ENCODE measurements at regions not wholly inside any gene's neighbourhood (a gene's known extent, or its start where the extent isn't known, plus 50 kb on each side); places are given as distances from the start of the nearest gene placed in this dataset.
"Not testable (repeated sequence)": the region's sequence is repeated elsewhere in the genome, so short reads cannot be mapped to it uniquely, and the experiment has no call there.

DNA sequence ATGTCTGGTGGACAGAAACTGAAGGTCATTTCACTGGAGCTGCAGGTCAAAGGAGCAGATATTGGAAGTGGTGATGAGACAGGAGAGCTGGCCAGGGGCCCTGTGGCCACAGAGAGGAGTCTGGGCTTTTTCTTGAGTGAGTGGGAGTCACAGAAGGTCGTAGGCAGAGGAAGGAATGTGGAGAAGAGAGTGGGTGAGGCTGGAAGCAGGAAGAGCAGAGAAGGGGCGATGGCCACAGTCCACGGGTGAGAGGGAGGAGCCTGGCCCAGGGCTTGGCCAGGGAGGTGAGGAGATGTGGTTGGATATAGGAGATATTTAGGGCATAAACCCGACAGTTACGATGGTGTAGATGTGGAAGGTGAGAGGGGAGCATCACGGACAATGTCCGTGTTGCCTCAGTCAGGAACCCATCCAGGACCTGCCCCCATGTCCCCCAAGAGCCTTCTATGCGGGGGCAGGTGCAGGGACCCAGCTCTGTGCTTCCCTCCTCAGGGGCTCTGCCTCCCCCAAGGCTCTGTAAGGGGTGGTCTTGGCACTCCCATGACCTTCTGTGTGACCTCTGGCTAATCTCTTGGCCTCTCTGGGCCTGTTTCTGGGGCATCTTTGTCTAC is 150.5 kb upstream of the PTPN1 start:
- TF ChIP-seq GATA1 (IDR thresholded peaks at IDR 0.05; ENCODE audit: low read depth, low read length): no peak
- TF ChIP-seq POLR2A (IDR thresholded peaks at IDR 0.05; ENCODE audit: low read length): no peak
- DNase-seq: no peak

DNA sequence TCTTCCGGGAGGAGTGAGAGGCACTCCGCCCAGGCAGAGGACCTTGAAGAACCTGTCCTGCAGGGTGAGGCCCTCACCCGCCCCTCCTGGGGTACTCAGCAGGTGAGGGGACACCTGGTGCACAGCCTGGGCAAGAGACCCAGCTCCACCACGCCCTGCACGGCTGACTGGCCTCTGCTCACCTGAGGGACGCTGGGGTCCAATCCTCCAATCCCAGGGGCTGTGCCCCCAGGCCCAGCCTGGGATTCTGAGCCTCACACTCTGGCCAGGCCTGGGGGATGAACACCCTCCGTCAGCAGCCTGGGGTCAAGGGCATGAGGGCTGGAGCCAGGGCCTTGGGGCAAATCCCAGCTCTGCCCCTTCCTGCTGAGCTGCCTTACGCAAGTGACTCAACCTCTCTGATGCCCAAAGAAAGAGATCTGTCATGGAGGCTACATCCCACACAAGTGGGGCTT is 149.9 kb upstream of the PTPN1 start:
- TF ChIP-seq GATA1 (IDR thresholded peaks at IDR 0.05; ENCODE audit: low read depth, low read length): no peak
- TF ChIP-seq POLR2A (IDR thresholded peaks at IDR 0.05; ENCODE audit: low read length): no peak
- no peak for DNase-seq

DNA sequence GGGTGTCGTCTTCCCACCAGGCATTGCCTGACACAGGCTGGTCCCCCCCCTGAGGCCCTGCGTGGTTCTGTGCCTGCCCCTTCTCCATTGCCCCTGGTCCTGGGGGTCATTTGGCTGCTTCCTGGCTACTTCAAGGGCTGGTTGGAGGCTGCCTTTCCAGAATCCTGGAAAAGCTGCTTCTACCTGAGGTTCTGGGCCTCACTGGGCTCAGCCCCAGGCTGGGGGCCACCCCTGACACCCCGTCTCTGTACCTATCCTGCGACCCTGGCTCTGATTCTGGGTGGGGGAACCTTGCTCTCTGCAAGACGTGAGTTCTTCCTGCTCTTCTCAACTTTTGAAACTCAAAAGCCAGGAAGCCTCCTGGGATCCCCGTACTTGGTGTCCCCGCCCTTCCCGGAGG is 149.3 kb upstream of the PTPN1 start:
- DNase-seq: no peak
- no peak for TF ChIP-seq POLR2A (IDR thresholded peaks at IDR 0.05; ENCODE audit: low read length)
- no peak for TF ChIP-seq GATA1 (IDR thresholded peaks at IDR 0.05; ENCODE audit: low read depth, low read length)

DNA sequence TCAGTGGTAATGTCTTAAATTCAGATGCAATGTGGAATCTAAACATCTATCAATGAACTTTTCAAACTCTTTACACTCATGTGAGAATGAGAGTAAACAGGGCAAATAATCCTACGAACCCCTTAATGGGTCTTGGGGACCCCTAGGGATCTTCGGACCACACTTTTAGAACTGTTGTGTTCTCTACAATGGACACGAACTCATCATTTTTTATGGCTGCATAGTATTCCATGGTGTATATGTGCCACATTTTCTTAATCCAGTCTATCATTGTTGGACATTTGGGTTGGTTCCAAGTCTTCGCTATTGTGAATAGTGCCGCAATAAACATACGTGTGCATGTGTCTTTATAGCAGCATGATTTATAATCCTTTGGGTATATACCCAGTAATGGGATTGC is 148.0 kb upstream of the PTPN1 start:
- DNase-seq: not testable (repeated sequence)

DNA sequence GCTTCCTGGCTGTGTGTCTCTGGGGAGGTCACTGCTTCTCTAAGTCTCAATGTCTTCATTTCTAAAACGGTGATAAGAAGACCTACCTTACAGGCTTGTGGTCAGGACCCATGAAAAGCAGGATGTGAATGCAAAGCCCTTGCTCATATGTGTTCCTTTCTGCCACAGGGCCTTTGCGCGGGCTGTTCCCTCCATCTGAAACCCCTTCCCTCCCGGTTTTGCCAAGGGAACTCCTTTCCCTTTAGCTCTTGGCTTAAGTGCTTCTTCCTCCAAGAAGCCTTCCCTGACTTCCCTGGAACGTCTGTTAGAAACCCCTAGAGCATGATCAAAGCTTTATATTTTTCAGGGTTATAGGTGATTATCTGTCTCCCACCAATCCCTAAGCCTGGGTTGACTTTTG is 147.2 kb upstream of the PTPN1 start:
- no peak for TF ChIP-seq POLR2A (IDR thresholded peaks at IDR 0.05; ENCODE audit: low read length)
- no peak for TF ChIP-seq GATA1 (IDR thresholded peaks at IDR 0.05; ENCODE audit: low read depth, low read length)

DNA sequence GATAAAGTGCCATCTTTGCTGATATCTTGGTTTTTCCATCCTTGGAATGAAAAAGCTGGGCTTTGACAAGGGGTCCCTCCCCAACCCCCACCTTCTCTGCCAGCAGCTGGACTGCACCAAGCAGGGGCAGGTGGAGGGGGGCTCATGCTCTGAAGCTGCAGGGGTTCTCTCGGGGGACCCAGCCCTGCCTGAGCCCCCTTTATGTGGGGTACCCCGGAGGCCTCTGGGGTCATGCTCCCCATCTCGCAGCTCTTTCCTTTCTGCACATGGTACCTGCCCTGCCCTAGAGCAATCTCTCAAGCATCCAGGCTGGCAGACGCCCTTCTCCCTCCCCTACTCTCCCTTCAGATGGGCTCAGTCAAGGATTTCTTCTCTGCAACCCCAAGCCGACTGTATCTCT is 146.7 kb upstream of the PTPN1 start:
- TF ChIP-seq POLR2A (IDR thresholded peaks at IDR 0.05; ENCODE audit: low read length) (no peak), GATA1 (IDR thresholded peaks at IDR 0.05; ENCODE audit: low read depth, low read length) (no peak)
- DNase-seq: no peak

More for the DNA sequence above, 147.2 kb upstream of the PTPN1 start:
- DNase-seq: no peak

DNA sequence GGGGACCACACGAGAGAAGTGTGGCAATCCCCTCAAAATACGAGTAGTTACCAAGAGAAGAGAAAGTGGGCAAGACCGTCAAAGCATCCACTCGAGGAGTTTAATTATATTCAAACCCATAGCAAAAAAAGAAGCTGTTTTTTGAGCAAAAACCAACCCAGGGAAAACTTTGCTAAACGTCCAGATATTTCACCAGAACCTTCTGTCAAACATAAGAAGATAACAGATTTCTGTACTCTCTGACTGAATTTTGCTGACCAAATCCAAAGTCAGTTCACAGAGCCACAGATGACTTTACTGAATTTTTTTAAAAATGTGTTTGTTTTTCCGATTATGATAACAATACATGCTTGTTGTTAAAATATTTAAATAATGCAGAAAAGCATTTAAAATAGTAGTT is 145.6 kb upstream of the PTPN1 start:
- no peak for TF ChIP-seq GATA1 (IDR thresholded peaks at IDR 0.05; ENCODE audit: low read depth, low read length)
- no peak for TF ChIP-seq POLR2A (IDR thresholded peaks at IDR 0.05; ENCODE audit: low read length)
- no peak for DNase-seq

DNA sequence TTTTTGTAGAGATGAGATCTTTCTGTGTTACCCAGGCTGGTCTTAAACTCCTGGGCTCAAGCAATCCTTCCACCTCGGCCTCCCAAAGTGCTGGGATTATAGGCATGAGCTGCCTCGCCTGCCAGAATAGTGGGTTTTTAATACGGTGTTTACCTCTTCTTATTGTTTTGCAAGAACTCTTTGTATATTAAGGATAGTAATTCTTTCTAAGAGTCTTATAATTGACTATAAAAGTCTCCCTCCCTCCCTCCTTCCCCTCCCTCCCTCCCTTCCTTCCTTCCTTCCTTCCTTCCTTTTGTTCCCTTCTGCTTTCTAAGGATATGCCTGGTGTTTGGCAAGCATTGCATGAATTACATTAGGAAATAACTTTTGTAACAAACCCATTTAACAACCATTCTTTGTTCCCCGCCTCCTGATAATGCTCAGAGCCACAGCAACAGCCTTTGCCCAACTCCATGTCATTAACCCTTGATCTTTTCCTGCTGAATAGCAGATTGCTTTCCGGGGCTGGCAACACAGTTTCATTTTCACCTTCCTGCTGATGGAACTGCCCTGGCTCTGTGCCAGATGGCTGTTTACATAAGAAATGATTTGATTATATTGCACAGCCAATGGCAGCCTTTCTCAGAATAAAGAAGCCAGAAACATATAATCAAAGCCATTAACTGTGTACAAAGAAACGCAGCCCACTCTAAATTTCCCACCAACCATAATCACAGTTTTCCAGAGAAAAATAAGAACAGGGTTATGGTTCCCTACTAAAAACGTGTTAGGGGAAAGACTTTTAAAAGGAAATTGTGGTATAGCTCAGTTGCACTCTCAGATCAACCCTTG is 143.7 kb upstream of the PTPN1 start:
- peak; percentile 23 to 69 for DNase-seq

DNA sequence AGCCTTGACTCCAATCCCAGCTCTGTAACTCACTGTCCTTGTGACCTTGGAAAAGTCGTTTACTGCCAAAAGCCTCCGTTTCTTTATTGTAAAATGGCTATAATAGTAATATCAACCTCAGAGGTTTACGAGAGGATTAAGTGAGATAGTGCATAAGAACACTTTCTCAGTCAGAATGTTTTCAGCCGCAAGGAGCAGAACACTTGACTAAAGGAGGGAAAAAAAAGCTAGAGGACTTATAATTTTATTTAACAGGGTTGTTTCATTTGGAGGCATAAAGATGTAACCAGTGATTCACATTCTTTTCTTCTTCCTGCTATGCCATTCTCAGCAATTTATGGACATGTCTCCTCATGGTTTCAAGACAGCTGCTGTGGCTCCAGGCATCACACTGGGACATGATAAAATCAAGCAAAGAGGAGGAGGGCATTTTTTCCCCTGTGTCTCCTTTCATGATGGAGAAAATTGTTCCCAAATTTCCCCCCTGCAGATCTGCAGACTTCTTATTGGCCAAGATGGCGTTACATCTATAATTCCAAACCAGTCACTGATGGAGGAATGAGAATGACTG is 143.0 kb upstream of the PTPN1 start:
- DNase-seq: no peak
- TF ChIP-seq POLR2A (IDR thresholded peaks at IDR 0.05; ENCODE audit: low read length) (no peak), GATA1 (IDR thresholded peaks at IDR 0.05; ENCODE audit: low read depth, low read length) (no peak)

More for the DNA sequence above, 143.7 kb upstream of the PTPN1 start:
- TF ChIP-seq GATA1 (IDR thresholded peaks at IDR 0.05; ENCODE audit: low read depth, low read length) (no peak), POLR2A (IDR thresholded peaks at IDR 0.05; ENCODE audit: low read length) (no peak)

DNA sequence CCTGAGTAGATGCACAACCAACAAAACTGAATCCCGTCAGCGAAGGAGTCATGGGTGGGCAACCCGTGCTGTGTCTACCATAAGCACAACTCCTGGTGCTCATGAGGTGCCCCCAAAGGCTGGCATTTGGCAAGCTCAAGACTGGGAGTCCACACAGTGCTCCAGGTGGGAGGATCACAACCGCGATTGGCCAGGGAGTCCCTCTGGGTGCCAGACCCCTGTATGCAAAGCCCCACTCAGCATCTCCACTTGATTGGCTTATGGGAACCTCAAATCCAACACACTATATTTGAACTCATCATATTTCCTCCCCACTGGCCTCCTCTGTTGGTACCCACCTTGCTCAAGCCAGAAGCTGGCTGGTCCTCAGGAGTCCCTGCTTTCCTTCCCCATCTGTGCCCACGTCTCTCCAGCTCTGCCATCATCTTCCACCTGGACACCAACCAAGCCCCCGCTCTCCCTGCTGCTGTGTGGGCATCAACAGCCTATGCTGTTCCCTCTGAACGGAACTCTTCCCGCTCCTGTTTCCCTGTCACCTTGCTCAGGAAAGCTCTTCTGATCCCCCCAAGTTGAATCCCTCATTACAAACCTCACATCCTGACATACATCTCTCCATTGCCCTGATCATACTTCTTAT is 142.3 kb upstream of the PTPN1 start:
- no peak for DNase-seq
- TF ChIP-seq POLR2A (IDR thresholded peaks at IDR 0.05; ENCODE audit: low read length) (no peak), GATA1 (IDR thresholded peaks at IDR 0.05; ENCODE audit: low read depth, low read length) (no peak)

DNA sequence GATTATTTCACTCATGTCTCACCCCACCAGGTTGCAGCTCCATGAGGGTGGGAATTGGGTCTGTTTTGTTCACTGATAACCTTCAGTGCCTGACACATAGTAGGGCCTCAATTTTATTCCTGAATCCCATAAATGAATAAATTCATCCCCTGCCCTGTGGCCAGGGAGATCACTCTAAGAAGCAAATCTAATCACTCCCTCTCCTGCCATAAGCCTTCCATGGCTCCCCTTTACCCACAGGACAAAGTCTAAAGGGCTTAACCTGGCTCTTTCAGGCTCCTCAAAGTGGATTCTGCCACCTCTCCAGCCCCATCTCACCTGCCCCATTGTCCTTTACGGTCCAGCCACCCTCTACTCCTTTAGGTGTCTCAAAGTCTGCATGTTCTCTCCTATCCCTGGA is 141.8 kb upstream of the PTPN1 start:
- no peak for DNase-seq
- no peak for TF ChIP-seq GATA1 (IDR thresholded peaks at IDR 0.05; ENCODE audit: low read depth, low read length)
- no peak for TF ChIP-seq POLR2A (IDR thresholded peaks at IDR 0.05; ENCODE audit: low read length)

DNA sequence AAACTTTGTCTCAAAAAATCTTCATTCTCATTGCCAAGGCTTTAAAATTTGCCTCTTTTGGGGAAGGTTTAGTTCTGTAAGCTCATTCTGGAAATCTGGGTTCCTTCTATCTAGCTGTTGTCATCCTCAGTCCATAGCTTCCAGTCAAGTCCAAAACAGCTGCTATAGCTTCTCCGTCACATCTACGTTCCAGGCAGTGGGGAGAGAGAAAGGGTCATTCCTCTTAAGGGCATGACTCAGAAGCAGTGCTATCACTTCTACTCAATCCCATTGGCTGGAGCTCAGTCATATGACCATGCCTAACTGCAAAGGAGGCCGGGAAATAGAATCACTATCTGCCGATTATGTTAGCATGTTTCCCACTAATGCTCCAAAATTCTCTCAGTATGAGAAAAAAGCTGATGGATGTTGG is 141.4 kb upstream of the PTPN1 start:
- no peak for TF ChIP-seq GATA1 (IDR thresholded peaks at IDR 0.05; ENCODE audit: low read depth, low read length)
- TF ChIP-seq POLR2A (IDR thresholded peaks at IDR 0.05; ENCODE audit: low read length): no peak
- DNase-seq: peak in 1 of 2 experiments; percentile 17

DNA sequence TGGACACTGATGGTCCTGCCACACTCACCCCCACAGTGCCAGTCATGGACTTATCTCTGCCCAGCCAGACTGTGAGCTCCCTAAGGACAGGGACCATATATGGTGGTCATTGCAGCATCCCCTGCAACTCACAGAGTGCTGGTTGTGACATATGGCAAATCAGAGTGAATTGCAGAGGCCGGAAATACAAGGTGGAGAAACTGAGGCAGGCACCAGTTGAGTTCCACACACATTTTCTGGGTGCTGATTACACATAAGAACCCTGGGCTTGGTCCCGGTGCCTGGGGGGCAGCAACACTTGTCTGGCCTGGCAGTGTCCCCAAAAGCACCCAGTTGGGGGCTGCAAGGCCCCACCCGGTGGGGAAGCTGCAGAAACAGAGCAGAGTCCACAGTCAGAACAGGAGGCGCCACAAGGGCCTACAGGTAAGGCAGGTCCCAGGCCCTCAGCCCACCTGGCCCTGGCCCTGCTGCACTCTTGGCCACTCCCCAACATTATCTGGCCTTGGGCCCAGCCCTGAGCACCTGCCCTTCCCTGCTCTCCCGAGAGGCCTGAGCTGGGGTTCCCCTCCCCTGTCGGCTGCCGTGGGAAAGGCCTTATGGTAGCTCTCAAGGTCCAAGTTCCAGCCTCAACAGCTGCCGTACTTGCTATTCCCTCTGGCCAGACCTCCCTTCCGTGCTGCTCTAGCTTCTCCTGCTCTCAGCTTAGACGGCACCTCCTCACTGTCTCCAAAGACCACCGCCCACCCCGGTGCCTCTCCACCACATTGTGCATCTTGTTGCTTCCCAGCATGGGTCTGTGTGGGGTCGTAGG is 140.8 kb upstream of the PTPN1 start:
- TF ChIP-seq GATA1 (IDR thresholded peaks at IDR 0.05; ENCODE audit: low read depth, low read length) (no peak), POLR2A (IDR thresholded peaks at IDR 0.05; ENCODE audit: low read length) (no peak)
- DNase-seq: no peak
